Lower leg skin (tissue), 3 donors: ENCODE measurements at regions not wholly inside any gene's neighbourhood (a gene's known extent, or its start where the extent isn't known, plus 50 kb on each side); places are given as distances from the start of the nearest gene placed in this dataset.

Experiments
- POLR2A ChIP-seq, 2 donors: fragments of 450-650 bp; IDR thresholded peaks; one replicate each; pipeline ENCODE4 v1.6.1; 2016 to 2017; ENCODE audit warnings: antibody characterized with exemption in 2 of 2, mild to moderate bottlenecking in 1 of 2, moderate library complexity in 1 of 2
- TF ChIP-seq, protein P1 (sequence below), 3 donors: fragments of 450-650 bp; IDR thresholded peaks; one replicate each; pipeline ENCODE4 v1.5.1; 2016; ENCODE audit warnings: antibody characterized with exemption in 3 of 3, mild to moderate bottlenecking in 3 of 3, moderate library complexity in 2 of 3

DNA sequence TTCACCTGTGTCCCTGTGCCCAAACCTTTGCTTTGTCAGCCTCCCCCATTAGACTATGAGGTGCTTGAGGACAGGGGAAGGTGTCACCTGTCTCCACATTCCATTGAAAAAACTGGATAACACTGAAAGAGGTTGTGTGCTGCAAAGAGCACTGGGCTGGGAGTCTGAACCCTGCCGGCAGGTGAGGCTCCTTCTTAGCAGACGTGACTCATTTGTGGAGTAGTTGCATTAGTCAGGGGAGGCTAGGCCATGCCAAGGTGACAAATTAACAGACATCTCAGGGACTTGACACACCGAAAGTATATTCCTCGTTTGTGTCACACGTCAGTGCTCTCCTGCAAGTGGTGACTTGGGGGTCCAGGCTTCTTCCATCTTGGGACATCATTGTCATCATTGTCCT, 95.9 kb upstream of the STX18 start:
- TF ChIP-seq, protein P1, sequence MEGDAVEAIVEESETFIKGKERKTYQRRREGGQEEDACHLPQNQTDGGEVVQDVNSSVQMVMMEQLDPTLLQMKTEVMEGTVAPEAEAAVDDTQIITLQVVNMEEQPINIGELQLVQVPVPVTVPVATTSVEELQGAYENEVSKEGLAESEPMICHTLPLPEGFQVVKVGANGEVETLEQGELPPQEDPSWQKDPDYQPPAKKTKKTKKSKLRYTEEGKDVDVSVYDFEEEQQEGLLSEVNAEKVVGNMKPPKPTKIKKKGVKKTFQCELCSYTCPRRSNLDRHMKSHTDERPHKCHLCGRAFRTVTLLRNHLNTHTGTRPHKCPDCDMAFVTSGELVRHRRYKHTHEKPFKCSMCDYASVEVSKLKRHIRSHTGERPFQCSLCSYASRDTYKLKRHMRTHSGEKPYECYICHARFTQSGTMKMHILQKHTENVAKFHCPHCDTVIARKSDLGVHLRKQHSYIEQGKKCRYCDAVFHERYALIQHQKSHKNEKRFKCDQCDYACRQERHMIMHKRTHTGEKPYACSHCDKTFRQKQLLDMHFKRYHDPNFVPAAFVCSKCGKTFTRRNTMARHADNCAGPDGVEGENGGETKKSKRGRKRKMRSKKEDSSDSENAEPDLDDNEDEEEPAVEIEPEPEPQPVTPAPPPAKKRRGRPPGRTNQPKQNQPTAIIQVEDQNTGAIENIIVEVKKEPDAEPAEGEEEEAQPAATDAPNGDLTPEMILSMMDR (IDR thresholded peaks at IDR 0.05) = no peak
- TF ChIP-seq POLR2A (IDR thresholded peaks at IDR 0.05) = no peak
